HS-5 (cell line): ENCODE measurements at regions not wholly inside any gene's neighbourhood (a gene's known extent, or its start where the extent isn't known, plus 50 kb on each side); places are given as distances from the start of the nearest gene placed in this dataset.

Experiments used
- DNase-seq: peaks from one replicate; pipeline ENCODE4 v3.0.0-alpha.2; 2012; ENCODE audit warnings: low read depth

DNA sequence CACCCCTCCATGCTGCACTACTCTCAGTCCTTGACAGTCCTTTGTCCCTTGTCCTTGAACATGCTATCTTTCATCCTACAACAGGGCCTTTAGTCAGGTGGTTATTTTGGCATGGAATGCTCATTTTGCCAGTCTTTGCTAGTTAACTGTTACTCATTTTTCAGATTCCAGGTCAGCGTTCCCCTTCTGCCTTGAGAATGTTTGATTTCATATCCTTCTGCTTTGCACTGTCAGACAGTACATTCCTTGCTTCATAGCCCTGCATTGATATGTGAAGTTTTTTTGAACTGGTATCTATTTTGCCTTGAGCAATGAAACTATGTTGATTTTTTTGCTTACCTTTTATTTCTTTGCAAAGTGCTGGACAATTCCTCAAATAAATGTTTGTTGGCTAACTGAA, 638.2 kb upstream of the SEMA6A start:
- DNase-seq, result no peak

DNA sequence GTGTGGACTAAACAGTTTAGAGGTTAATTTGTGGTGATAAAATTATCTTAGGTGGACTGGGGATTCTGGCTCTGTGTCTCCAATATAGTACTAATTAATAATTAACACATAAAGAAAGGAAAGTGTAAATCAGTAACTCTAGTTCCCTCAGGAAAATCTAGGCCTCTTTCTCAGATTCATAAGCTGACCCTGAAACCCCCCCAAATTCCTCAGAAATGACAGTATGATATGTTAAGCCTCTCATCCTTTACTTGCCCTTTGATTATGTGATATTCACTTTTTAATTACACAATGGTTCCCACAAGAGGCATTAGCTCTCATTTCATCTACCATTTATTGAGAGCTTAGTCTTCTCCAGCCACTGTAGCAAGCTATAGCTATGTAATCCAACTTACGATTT, 636.2 kb upstream of the SEMA6A start:
- no peak for DNase-seq

DNA sequence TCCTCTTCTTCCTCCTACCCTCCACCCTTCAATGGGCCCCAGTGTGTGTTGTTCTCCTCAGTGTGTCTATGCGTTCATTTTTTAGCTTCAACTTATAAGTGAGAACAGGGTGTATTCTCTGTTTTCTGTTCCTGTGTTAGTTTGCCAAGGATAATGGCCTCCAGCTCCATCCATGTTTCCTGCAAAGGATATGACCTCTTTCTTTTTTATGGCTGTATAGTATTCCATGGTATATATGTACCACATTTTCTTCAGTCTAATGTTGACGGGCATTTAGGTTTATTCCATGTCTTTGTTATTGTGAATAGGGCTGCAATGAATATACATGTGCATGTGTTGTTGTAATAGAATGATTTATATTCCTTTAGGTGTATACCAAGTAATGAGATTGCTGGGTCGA, 634.9 kb upstream of the SEMA6A start:
- DNase-seq, result no peak

DNA sequence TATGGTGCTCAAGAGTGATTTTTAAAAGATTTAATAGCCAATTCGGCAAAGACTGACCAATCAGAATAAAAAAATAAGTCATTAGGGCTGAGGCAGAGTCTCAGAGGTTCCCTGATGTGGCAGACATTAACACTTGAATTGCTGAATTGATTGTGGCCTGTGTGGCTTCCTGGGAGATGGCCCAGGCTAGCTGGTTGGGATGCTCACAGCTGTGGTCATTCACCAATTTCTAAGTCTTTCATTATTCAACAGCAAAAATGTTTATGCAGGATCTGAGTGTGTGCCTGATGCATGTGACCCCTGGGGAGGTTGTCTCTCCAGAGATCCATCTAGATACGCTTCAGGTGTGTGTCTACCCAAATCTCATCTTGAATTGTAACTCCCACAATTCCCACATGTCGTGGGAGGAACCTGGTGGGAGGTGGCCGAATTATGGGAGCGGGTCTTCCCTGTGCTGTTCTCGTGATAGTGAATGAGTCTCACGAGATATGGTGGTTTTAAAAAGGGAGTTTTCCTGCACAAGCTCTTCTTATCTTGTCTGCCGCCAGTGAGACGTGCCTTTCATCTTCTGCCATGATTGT, 632.6 kb upstream of the SEMA6A start:
- no peak for DNase-seq

DNA sequence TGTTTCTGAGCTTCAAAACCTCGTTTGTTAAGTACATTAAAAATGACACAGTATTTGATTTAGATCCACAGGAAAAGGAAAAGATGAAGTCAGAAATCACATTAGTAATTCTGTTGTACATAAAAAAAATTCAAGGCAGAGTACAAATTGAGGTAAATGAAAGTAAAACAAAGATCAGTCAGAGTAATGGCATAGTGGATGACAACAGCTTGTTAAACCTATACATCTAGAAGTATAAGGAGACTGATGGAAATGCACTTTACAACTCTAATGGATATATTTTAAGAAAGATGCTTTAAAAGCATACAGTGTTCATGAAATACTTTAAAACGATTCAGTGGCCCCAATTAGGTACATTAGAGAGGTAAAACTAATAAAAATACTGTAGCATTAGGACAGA, 631.3 kb upstream of the SEMA6A start:
- DNase-seq, result no peak

DNA sequence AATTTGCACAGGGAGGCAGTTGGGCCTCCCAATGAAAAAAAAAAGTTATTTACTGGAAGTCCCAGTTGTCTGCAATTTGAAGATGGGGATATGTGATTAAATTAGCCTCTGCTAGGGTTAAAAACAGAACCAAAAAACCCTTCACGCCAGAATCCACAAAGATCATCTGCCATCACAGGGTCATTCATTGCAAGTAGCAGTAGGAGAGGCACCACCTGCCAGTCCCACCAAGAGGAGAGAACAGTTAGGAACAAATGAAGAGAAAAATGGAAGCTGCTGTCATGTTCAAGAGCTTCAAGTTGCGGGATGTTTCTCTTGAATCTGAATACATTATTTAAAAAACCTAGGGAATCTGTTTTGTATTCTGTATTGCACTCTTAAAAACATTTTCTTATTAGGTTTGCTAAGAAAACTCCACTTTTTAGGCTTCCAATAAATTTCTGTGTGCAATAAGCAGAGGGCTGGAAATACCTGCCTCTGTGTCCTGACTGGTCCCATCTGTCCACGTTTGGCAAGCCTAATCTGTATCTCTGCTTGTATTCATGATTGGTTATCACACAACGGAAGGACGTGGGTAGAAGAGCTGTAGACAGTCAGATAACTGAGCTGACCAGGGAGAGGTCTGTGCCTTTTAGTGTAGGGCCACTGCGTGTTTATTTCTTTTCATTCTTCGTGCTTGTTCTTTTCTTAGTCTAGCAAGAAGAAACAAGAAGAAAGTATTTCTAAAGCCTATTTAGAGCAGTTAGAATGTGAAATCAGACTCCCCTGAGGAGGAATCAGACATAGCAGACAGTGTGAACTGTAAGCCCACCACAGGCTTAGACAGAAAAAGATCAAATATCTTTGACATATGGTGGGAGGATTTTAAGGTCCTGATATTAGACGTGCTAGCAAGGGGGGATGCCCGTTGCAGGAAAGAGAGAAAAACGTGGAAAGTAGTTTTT, 630.6 kb upstream of the SEMA6A start:
- DNase-seq, result no peak

DNA sequence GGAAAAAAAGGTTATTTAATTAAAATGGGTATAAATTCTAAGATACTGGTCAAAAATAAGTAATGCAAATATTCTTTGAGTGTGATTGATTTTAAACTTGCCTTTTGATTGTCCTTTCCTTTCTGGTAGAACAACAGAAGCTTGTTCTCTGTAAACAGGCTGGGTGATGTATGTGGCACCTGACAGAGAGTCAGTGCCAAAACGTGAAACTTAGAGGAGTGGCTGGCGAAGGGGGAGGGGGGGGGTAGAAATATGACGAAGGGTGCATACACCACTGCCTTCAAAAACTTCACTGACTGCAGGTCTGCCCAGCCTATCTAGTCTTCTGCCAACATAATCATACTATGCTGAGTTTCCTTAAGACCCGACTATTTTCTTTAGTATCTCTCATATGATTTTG, 629.8 kb upstream of the SEMA6A start:
- no peak for DNase-seq

DNA sequence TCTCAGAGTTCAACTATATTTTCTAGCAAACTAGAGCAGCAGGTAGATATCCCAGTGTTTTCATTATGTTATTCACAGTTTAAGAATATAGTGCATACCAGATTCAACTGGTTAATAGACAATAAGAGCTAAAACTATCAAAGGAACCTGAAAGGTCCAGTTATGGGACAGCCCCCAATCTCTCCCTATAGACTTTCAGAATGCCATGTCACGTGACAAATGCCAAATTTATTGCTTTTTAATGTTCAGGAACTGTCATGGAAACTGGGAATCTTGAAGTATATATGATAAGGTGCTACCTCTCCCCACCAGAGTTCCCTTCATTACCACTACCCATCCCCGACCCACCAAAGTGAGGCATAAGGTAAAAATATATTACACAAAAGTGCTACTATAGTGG, 629.0 kb upstream of the SEMA6A start:
- no peak for DNase-seq

DNA sequence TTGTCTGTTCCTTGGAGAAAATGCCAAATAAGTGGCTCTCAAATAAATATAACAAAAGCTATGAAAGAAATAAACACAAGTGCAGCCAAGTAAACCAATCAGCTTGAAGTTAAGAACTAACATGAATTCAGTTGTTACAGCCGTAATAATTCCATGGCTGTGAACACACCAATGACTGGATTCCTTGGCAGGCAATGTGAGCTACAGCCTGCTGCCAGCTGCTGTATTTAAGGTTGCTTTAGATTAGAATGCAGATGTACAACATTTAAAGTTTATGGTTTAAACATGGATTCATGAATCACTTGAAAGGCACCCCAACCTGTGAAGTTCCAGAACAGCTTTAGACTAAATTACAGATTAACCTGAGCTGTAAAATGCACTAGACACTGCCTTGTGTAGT, 626.4 kb upstream of the SEMA6A start:
- DNase-seq, result no peak

DNA sequence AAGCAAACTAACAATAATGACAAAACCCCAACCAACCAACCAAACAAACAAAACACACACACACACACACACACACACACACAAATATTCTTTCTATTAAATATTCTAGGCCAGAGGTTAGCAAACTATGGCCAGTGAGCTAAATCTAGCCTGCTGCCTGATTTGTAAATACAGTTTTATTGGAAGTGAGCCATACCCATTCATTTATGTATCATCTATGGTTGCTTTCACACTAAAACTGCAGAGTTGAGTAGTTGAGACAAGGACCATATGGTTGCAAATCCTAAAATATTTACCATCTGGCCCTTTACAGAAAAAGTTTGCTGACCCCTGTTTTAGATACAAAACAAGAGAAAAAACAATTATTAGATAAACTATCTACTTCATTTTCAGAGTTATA, 620.5 kb upstream of the SEMA6A start:
- DNase-seq, result no peak

DNA sequence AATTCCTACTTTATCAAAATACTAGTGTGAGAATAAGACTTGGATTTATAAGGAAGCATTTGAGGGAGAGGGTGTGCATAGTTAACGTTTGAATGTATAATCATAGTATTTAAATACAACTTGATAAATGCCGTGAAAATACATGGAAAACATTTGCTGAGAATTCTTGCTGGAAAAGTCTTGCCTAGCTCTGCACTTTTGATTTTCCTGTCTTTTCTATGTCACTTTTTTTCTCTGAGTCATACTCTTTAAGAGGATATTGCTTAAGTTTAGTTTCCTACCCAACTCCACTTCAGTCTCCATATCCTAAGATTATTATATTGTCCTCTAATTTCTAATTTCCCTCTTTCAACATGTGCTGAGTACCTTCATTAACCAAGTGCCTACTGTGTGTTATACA, 616.6 kb upstream of the SEMA6A start:
- no peak for DNase-seq

DNA sequence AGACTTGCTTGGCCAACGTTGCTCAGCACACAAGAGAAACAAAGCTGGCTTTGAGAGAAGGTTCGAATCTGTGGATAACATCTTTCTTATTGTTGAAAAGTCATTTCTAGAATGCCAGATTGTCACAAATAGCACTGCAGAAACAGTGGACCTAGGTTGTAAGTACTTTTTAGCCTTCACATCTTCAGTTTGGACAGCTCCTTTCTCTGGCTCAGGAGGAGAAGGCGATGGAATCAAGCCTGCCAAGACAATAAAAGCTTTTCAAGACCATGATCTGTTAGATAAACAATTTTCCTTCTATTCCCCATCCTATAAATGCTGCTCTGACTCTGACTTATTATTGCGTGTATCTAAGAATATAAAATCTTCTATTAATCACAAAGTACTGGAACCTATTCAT, 615.2 kb upstream of the SEMA6A start:
- no peak for DNase-seq

DNA sequence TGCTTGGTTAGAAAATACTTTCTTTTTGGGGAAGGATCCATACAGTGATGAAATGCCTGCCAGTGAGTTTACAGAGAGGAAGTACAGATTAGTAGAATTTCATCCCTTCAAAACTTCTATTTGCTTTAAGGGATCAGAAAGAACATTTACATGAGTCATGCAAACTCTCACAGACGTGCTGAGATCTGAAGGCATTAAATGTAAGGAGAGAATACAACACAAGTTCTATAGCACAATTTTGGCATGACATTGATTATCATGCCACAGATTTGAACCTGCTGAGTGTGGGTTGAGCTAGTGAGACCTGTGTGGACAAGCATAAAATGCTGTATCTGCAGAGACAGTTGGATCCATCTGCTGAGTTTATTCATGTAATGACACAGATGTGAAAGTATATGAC, 613.6 kb upstream of the SEMA6A start:
- no peak for DNase-seq

DNA sequence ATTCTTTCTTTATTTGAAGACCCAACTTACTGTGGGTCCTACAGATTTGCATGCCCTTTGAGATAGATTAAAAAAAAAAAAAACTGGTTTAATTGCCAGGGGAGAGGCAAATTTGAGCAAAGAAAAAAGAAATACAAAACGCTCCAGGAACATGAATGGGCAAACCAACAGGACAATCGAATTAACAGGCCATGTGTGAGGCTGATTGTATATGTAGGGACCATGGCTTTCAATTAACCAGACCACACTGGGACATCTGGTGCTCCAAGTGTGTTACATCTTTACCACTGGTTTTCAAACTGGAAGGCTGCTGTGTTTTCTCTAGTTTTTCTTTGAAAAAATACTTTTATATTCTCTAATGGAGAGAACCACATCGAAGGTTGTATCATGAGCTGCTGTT, 612.1 kb upstream of the SEMA6A start:
- DNase-seq, result no peak

DNA sequence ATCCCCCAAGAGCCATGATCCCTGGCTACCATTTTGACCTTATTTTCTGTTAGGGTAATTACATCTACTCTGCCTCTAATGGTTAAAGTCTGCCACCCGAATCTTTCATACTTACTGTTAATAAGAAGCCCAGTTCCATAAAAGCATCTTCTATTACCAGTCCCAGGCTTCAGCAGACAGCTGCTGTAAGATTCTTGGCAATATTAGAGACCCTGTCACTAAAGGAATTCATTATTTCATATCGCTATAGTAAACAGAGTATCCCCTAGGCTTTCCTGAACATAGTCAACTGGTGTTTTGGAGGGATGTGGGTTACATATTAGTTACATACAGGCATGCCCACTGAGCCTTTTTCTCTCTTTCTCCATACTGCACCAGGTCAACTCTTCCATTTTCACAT, 608.7 kb upstream of the SEMA6A start:
- no peak for DNase-seq

DNA sequence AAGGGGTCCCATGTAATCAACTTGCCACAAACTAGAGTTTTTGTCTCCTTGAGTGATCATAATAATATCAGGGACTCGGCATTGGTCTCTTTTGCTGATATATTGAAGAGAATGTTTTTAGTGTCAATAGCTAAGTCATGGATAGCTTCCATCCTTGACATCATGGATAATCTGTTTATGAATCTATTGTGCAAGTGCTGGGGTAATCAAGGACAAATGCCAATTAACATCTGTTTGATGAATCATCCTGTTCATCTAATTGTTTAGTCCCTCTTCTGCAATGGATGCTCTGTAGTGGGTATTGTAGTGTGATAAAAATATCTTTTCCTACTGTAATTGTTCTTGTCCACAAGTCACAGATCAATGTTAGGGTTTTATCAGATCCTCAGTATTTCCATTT, 607.5 kb upstream of the SEMA6A start:
- DNase-seq, result no peak

DNA sequence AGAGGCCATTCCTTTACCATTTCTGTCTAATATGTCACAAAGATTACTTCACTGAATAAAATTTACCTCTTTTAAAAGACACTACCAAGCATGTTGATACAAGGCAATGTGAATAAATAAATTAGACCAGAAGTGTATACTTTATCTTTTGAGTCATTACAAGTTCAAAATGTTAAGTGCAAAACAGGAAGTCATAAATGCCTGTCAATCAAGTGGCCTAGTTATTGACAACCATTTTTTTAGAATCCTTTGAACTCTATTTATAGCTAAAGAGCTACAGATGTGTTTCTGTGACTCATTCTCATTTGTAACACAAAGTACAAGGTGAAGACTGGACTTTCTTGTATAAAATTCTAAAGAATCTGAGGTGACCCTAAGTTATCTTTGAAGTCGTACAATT, 602.7 kb upstream of the SEMA6A start:
- no peak for DNase-seq

DNA sequence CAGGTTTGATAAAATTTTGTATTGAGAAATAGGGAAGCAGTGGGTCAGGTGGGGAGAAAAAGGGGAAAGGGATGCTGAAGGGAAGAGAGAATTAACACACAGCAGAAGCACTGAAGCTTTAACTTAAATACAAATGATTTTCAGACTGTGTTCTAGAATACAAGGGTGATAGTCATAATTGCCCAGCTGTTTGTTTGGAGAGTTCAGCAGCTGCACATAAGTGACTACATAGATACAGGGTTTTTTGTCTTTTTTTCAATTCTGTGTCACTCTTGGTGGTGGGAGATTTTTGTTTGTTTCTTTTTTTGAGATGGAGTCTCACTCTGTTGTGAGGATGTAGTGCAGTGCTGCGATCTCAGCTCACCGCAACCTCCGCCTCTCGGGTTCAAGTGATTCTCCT, 590.4 kb upstream of the SEMA6A start:
- DNase-seq, result no peak

DNA sequence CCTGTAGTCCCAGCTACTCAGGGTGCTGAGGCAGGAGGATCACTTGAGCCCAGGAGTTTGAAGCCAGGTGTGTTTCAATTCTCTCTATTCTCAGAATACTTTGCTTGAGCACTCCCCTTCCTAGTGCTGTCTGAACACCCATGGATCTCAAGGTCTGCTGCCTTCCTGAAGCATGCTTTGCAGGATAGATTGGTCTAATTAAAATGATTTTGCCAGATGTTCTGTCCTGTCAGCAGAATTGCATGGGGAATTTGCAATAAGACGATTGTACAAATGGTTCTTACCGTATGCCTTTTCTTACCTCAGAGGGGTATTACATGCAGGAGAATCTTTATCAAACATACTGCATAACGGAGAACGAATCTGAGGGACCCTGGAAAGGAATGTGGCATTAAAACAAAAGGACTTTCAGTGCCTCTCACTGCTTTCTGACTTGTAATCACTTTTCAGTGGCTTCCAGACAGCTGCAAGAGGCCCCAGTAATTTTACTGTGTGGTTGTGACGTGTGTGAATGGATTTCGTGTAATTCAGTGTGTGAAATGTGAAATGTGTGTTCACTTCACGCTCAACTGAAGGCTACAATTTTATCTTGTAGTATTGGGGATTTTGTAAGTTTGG, 587.2 kb upstream of the SEMA6A start:
- DNase-seq, result no peak

DNA sequence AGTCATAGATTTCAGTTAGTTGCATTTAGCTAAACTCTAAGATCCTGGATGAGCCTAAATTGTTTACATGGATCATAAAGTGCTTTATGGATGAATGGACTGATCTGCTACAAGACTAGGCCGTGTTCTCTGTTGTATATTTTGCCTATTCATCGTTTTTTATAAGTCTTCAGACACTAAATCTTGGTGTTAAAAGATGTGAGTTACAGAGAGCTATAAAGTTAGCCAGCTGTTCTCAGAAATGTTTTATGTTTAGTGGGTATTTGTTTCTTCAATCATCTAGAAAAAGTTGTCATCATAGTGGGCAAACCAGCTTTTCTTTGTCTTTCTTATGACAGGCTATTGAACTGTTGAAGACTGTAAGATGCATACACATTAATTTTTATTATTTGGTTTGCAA, 585.8 kb upstream of the SEMA6A start:
- no peak for DNase-seq

DNA sequence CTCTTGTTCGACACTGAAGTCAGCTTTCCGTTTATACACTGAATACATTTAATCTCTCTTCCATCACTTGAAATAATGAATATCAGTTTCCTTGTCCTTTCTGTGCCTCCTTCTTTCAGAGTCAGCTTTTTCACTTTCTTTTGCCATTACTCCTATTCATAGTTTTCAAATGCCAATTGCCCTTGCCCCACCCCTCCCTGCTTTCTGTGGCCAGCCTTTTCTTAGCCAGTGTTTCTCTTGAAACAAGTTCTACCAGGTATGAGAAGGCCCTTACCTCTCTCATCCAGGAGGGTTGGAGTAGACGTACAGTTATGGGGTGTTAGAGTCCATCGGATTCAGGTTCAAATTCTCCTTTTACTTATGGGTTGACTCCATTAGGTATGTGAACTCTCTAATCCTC, 574.7 kb upstream of the SEMA6A start:
- DNase-seq, result no peak

DNA sequence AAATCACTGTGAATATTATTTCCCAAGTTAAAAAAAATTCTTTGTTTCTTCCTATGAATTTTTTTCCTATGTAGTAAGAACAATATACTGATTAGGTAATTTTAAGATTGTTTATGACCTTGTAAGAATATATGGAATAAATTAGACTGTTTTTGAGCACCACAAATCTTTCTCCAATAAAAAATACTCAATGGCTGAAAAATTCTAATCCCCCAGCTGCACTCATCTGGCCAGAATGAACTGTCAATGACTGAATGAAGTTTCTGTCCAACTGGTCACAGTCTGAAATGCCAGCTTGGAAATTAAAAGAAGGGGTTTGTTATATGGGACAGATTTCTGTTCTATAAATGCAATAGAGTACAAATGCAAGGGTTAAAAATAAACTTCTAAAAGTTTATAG, 569.5 kb upstream of the SEMA6A start:
- DNase-seq, result no peak

DNA sequence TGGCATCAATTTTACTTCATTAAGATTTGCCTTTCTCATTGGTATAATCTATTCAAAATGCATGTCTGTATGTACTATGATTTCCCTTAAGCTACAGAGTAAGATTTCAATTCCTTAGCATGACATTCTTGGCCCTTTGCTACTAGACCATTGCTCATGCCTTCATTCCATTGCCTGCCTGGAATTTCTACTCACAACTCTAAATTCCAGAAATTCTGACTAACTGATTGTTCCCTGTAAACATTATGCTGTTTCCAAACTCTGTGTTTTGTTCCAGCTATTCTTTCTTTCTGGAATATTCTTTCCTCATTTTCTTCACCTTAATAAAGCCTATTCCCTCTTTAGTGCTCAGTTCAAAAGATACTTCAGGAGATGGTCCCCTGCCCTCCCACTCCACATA, 568.8 kb upstream of the SEMA6A start:
- DNase-seq, result no peak

DNA sequence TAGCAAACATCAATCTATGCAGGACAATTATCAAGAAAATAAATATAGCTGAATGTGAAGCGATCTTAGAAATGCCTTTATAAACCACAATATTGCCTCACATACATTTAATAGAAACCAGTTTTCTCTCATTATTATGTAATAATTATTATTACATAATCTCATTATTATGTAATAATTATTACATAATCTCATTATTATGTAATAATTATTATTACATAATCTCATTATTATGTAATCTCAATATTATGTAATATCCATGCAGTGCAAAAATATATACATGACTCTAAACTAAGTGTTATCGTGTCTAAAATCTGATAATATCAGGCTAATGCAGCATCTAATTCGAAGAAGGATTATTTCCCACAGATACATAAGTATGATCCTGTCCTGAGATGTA, 563.9 kb upstream of the SEMA6A start:
- DNase-seq, result no peak
